Choroid plexus epithelial cell (primary cell): ENCODE measurements at regions not wholly inside any gene's neighbourhood (a gene's known extent, or its start where the extent isn't known, plus 50 kb on each side); places are given as distances from the start of the nearest gene placed in this dataset.

Source experiments
- DNase-seq: peaks from one replicate; pipeline ENCODE4 v3.0.0-alpha.2; 2010; ENCODE audit warnings: low read depth
- H3K4me3 ChIP-seq: 2 replicates; pipeline ENCODE4 v1.5.1; 2011; ENCODE audit warnings: low read depth, mild to moderate bottlenecking, control low read depth, low read length, moderate library complexity
- CTCF ChIP-seq: conservative IDR thresholded peaks from 2 replicates; pipeline ENCODE4 v1.5.1; 2011; ENCODE audit warnings: low read depth, mild to moderate bottlenecking, control low read depth, inconsistent platforms, low read length, moderate library complexity

- H3K4me3 ChIP-seq, result no peak overlapping the region
- DNase-seq, result no peak
Measured at GRCh38 chrX:122582280-122582974, 601.7 kb upstream of the GRIA3 start.

GRCh38 chrX:122582975-122583305, 601.1 kb upstream of the GRIA3 start:
- H3K4me3 ChIP-seq, result no peak overlapping the region
- TF ChIP-seq CTCF, result no peak
- DNase-seq, result no peak

More at GRCh38 chrX:122582280-122582974, 601.7 kb upstream of the GRIA3 start:
- no peak for TF ChIP-seq CTCF

- no peak for TF ChIP-seq CTCF
- DNase-seq, result no peak
- H3K4me3 ChIP-seq, result no peak overlapping the region
Measured at GRCh38 chrX:122583551-122583950, 600.5 kb upstream of the GRIA3 start.

GRCh38 chrX:122584981-122585380, 599.1 kb upstream of the GRIA3 start:
- H3K4me3 ChIP-seq, result no peak overlapping the region
- no peak for DNase-seq
- TF ChIP-seq CTCF, result no peak

- H3K4me3 ChIP-seq, result no peak overlapping the region
- peak; percentile 22 for DNase-seq
- TF ChIP-seq CTCF, result no peak
Measured at GRCh38 chrX:122586831-122587230, 597.2 kb upstream of the GRIA3 start.

GRCh38 chrX:122591546-122591945, 592.5 kb upstream of the GRIA3 start:
- no peak for DNase-seq
- no peak for TF ChIP-seq CTCF
- no peak overlapping the region for H3K4me3 ChIP-seq

- TF ChIP-seq CTCF, result no peak
- H3K4me3 ChIP-seq, result no peak overlapping the region
- no peak for DNase-seq
Measured at GRCh38 chrX:122596998-122597397, 587.1 kb upstream of the GRIA3 start.
